Medulla oblongata (tissue), 1 donor: ENCODE measurements at regions not wholly inside any gene's neighbourhood (a gene's known extent, or its start where the extent isn't known, plus 50 kb on each side); places are given as distances from the start of the nearest gene placed in this dataset.

Source experiments
- DNase-seq: peaks from one replicate; pipeline ENCODE4 v3.0.0-alpha.2; 2015; ENCODE audit errors: extremely low spot score

- no peak for DNase-seq
Measured at GRCh38 chr22:48522271-48522670, 1305.4 kb downstream of the BRD1 start.

GRCh38 chr22:48520884-48521588, 1306.6 kb downstream of the BRD1 start:
- DNase-seq: no peak

GRCh38 chr22:48520207-48520606, 1307.5 kb downstream of the BRD1 start:
- DNase-seq: peak; percentile 16

GRCh38 chr22:48517039-48518030, 1310.3 kb downstream of the BRD1 start:
- DNase-seq: peak; percentile 74

GRCh38 chr22:48516571-48516970, 1311.1 kb downstream of the BRD1 start:
- DNase-seq: no peak

- DNase-seq: no peak
Measured at GRCh38 chr22:48515571-48516200, 1312.0 kb downstream of the BRD1 start.

- no peak for DNase-seq
Measured at GRCh38 chr22:48513929-48514328, 1313.7 kb downstream of the BRD1 start.

- no peak for DNase-seq
Measured at GRCh38 chr22:48513446-48513845, 1314.2 kb downstream of the BRD1 start.

GRCh38 chr22:48511781-48512327, 1315.8 kb downstream of the BRD1 start:
- DNase-seq: no peak

GRCh38 chr22:48511211-48511610, 1316.5 kb downstream of the BRD1 start:
- DNase-seq: no peak

GRCh38 chr22:48510599-48510998, 1317.1 kb downstream of the BRD1 start:
- DNase-seq: no peak

- DNase-seq: no peak
Measured at GRCh38 chr22:48507595-48508350, 1319.9 kb downstream of the BRD1 start.

GRCh38 chr22:48507171-48507570, 1320.5 kb downstream of the BRD1 start:
- no peak for DNase-seq

- DNase-seq: no peak
Measured at GRCh38 chr22:48506506-48507145, 1321.0 kb downstream of the BRD1 start.

- no peak for DNase-seq
Measured at GRCh38 chr22:48505891-48506290, 1321.8 kb downstream of the BRD1 start.

GRCh38 chr22:48504519-48505140, 1323.0 kb downstream of the BRD1 start:
- DNase-seq: no peak

- no peak for DNase-seq
Measured at GRCh38 chr22:48503876-48504275, 1323.8 kb downstream of the BRD1 start.

GRCh38 chr22:48503035-48503625, 1324.5 kb downstream of the BRD1 start:
- DNase-seq: no peak

GRCh38 chr22:48501231-48501750, 1326.4 kb downstream of the BRD1 start:
- DNase-seq: no peak
